Occipital lobe (tissue), 1 donor: ENCODE measurements at regions not wholly inside any gene's neighbourhood (a gene's known extent, or its start where the extent isn't known, plus 50 kb on each side); places are given as distances from the start of the nearest gene placed in this dataset.
"Not testable (repeated sequence)": the region's sequence is repeated elsewhere in the genome, so short reads cannot be mapped to it uniquely, and the experiment has no call there.

ENCODE experiments used
- DNase-seq: peaks from one replicate; lab custom pipeline; 2025; lab: John Stamatoyannopoulos, UW

- DNase-seq: no peak
Measured at GRCh38 chr10:89946106-89946505, 244.7 kb downstream of the KIF20B start.

GRCh38 chr10:89949496-89949895, 248.1 kb downstream of the KIF20B start:
- no peak for DNase-seq

- DNase-seq: no peak
Measured at GRCh38 chr10:89952325-89952724, 250.9 kb downstream of the KIF20B start.

GRCh38 chr10:89952751-89953150, 251.4 kb downstream of the KIF20B start:
- DNase-seq: no peak

- DNase-seq: no peak
Measured at GRCh38 chr10:89954061-89954460, 252.7 kb downstream of the KIF20B start.

GRCh38 chr10:89954787-89955566, 253.6 kb downstream of the KIF20B start:
- DNase-seq: no peak

- no peak for DNase-seq
Measured at GRCh38 chr10:89959433-89960110, 258.2 kb downstream of the KIF20B start.

GRCh38 chr10:89963451-89964102, 262.2 kb downstream of the KIF20B start:
- DNase-seq: no peak

- DNase-seq: no peak
Measured at GRCh38 chr10:89966211-89966610, 264.8 kb downstream of the KIF20B start.

- DNase-seq: no peak
Measured at GRCh38 chr10:89973326-89973725, 271.9 kb downstream of the KIF20B start.

- DNase-seq: no peak
Measured at GRCh38 chr10:89975071-89975470, 273.7 kb downstream of the KIF20B start.

GRCh38 chr10:89975771-89976170, 274.4 kb downstream of the KIF20B start:
- DNase-seq: no peak

GRCh38 chr10:89978081-89978480, 276.7 kb downstream of the KIF20B start:
- DNase-seq: no peak

GRCh38 chr10:89979726-89980125, 278.3 kb downstream of the KIF20B start:
- DNase-seq: no peak

- no peak for DNase-seq
Measured at GRCh38 chr10:89980166-89980565, 278.8 kb downstream of the KIF20B start.

- no peak for DNase-seq
Measured at GRCh38 chr10:89981891-89982290, 280.5 kb downstream of the KIF20B start.

GRCh38 chr10:89985446-89985845, 284.1 kb downstream of the KIF20B start:
- peak; percentile 5 for DNase-seq

GRCh38 chr10:89988361-89988760, 287.0 kb downstream of the KIF20B start:
- not testable (repeated sequence) for DNase-seq

- no peak for DNase-seq
Measured at GRCh38 chr10:89992575-89992974, 291.2 kb downstream of the KIF20B start.

GRCh38 chr10:90007226-90007625, 305.8 kb downstream of the KIF20B start:
- DNase-seq: no peak

- DNase-seq: not testable (repeated sequence)
Measured at GRCh38 chr10:90011281-90011680, 309.9 kb downstream of the KIF20B start.

GRCh38 chr10:90018819-90019218, 317.4 kb downstream of the KIF20B start:
- DNase-seq: no peak

GRCh38 chr10:90020506-90020905, 319.1 kb downstream of the KIF20B start:
- DNase-seq: no peak
